Neural cell (in vitro differentiated cells): ENCODE measurements at regions not wholly inside any gene's neighbourhood (a gene's known extent, or its start where the extent isn't known, plus 50 kb on each side); places are given as distances from the start of the nearest gene placed in this dataset.

Experiments
- H2AFZ ChIP-seq: fragments of 200-600, 300-800 bp; sonication (generic), shearing (Covaris generic); 2 replicates; pipeline ENCODE4 v1.6.0; 2014; ENCODE audit warnings: low read depth, mild to moderate bottlenecking, antibody characterized with exemption, low read length, moderate library complexity
- H3F3A ChIP-seq: fragments of 200-600 bp; shearing (Covaris generic); 2 replicates; pipeline ENCODE4 v1.6.1; 2016; ENCODE audit warnings: mild to moderate bottlenecking, moderate library complexity, mixed read lengths, antibody characterized with exemption, low read length; ENCODE audit not compliant: insufficient read depth, poor library complexity, severe bottlenecking
- H3K27ac ChIP-seq: fragments of 200-600, 300-800 bp; sonication (generic), shearing (Covaris generic); 2 replicates; pipeline ENCODE4 v1.5.1; 2014; ENCODE audit warnings: mild to moderate bottlenecking, low read length, moderate library complexity
- H3K27me3 ChIP-seq: fragments of 300-800, 200-600 bp; sonication (generic), shearing (Covaris generic); 2 replicates; pipeline ENCODE4 v1.6.0; 2014; ENCODE audit warnings: mild to moderate bottlenecking, low read depth, low read length, moderate library complexity; ENCODE audit not compliant: insufficient read depth
- H3K36me3 ChIP-seq: fragments of 300-800, 200-600 bp; sonication (generic), shearing (Covaris generic); 2 replicates; pipeline ENCODE4 v1.5.1; 2014; ENCODE audit warnings: mild to moderate bottlenecking, antibody characterized with exemption, low read length, moderate library complexity; ENCODE audit not compliant: insufficient read depth
- H3K4me2 ChIP-seq: fragments of 300-800, 200-600 bp; sonication (generic), shearing (Covaris generic); 2 replicates; pipeline ENCODE4 v1.6.0; 2014; ENCODE audit warnings: mild to moderate bottlenecking, low read length
- H3K4me3 ChIP-seq: fragments of 300-800, 200-600 bp; sonication (generic), shearing (Covaris generic); 2 replicates; pipeline ENCODE4 v1.5.1; 2014; ENCODE audit warnings: mild to moderate bottlenecking, low read length, moderate library complexity
- H3K79me2 ChIP-seq: fragments of 200-600 bp; shearing (Covaris generic); replicated peaks from 2 replicates; pipeline ENCODE4 v1.6.0; 2014; ENCODE audit warnings: mild to moderate bottlenecking, low read length, moderate library complexity; ENCODE audit not compliant: insufficient read depth
- H3K9ac ChIP-seq: fragments of 300-800, 200-600 bp; sonication (generic), shearing (Covaris generic); 2 replicates; pipeline ENCODE4 v1.6.1; 2016; ENCODE audit warnings: mild to moderate bottlenecking, low read length, mixed read lengths
- H3K9me2 ChIP-seq: fragments of 200-600 bp; shearing (Covaris generic); 2 replicates; pipeline ENCODE4 v1.6.1; 2016; ENCODE audit warnings: mild to moderate bottlenecking, low read length, mixed read lengths; ENCODE audit not compliant: insufficient read depth
- H3K9me3 ChIP-seq: fragments of 200-600, 300-800 bp; sonication (generic), shearing (Covaris generic); 2 replicates; pipeline ENCODE4 v1.6.1; 2016; ENCODE audit warnings: mild to moderate bottlenecking, mixed run types, low read length, moderate library complexity, mixed read lengths
- H4K20me1 ChIP-seq: fragments of 200-600 bp; shearing (Covaris generic); 2 replicates; pipeline ENCODE4 v1.6.1; 2016; ENCODE audit warnings: mild to moderate bottlenecking, mixed run types; ENCODE audit not compliant: insufficient read depth
- EP300 ChIP-seq: fragments of 450-650 bp; conservative IDR thresholded peaks from 2 replicates; pipeline ENCODE4 v1.6.1; 2014; ENCODE audit warnings: antibody characterized with exemption, mild to moderate bottlenecking, moderate library complexity; ENCODE audit not compliant: poor library complexity, severe bottlenecking
- EZH2 ChIP-seq: fragments of 200-600, 300-800 bp; shearing (Covaris generic), sonication (generic); IDR thresholded peaks from 2 replicates; pipeline ENCODE4 v1.6.1; 2014; ENCODE audit warnings: antibody characterized with exemption, low read length, borderline replicate concordance, mild to moderate bottlenecking; ENCODE audit not compliant: insufficient read depth, poor library complexity, severe bottlenecking
- MXI1 ChIP-seq: fragments of 450-650 bp; conservative IDR thresholded peaks from 2 replicates; pipeline ENCODE4 v1.6.1; 2014; ENCODE audit warnings: antibody characterized with exemption, mild to moderate bottlenecking; ENCODE audit not compliant: poor library complexity, severe bottlenecking
- POLR2AphosphoS5 ChIP-seq: IDR thresholded peaks from 2 replicates; pipeline ENCODE4 v1.6.1; 2012
- RAD21 ChIP-seq: fragments of 450-650 bp; conservative IDR thresholded peaks from 2 replicates; pipeline ENCODE4 v1.6.1; 2014; ENCODE audit warnings: antibody characterized with exemption, mild to moderate bottlenecking, moderate library complexity
- SMC3 ChIP-seq: fragments of 450-650 bp; conservative IDR thresholded peaks from 2 replicates; pipeline ENCODE4 v1.6.1; 2014; ENCODE audit warnings: antibody characterized with exemption, mild to moderate bottlenecking, moderate library complexity; ENCODE audit not compliant: poor library complexity
- TAF1 ChIP-seq: IDR thresholded peaks from 2 replicates; pipeline ENCODE4 v1.6.1; 2012; ENCODE audit warnings: low read depth
- TF ChIP-seq, protein P1 (sequence below): IDR thresholded peaks from 2 replicates; pipeline ENCODE4 v1.6.1; 2012; ENCODE audit warnings: borderline replicate concordance
- TF ChIP-seq, protein P2 (sequence below): fragments of 450-650 bp; IDR thresholded peaks from 2 replicates; pipeline ENCODE4 v1.5.1; 2014; ENCODE audit warnings: antibody characterized with exemption, mild to moderate bottlenecking, moderate library complexity; ENCODE audit not compliant: poor library complexity, severe bottlenecking

DNA sequence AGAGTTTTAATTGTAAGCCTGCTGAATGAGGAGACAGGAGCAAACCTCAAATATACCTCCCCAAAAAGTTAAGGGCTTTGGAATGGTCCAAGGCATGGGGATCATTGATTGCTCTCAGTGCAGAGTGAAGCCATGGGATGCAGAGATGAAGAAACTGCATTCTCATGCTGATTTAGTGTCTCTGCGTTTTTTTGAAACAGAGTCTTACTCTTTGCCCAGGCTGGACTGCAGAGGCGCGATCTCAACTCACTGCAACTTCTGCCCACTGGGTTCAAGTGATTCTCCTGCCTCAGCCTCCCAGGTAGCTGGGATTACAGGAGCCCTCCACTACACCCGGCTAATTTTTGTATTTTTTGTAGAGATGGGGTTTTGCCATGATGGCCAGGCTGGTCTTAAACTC is 99.3 kb upstream of the ETV3 start:
- no peaks in the 10 kb centered on the region for H3K9me3 ChIP-seq
- H3K27ac ChIP-seq = no peak overlapping the region
- no peaks in the 10 kb centered on the region for H3K79me2 ChIP-seq
- H3F3A ChIP-seq = no peaks in the 10 kb centered on the region
- no peaks in the 10 kb centered on the region for H3K36me3 ChIP-seq
- no peaks in the 10 kb centered on the region for H3K9me2 ChIP-seq
- H3K27me3 ChIP-seq = no peaks in the 10 kb centered on the region
- H2AFZ ChIP-seq = no peak overlapping the region
- no peak overlapping the region for H3K4me2 ChIP-seq
- TF ChIP-seq, protein P1, sequence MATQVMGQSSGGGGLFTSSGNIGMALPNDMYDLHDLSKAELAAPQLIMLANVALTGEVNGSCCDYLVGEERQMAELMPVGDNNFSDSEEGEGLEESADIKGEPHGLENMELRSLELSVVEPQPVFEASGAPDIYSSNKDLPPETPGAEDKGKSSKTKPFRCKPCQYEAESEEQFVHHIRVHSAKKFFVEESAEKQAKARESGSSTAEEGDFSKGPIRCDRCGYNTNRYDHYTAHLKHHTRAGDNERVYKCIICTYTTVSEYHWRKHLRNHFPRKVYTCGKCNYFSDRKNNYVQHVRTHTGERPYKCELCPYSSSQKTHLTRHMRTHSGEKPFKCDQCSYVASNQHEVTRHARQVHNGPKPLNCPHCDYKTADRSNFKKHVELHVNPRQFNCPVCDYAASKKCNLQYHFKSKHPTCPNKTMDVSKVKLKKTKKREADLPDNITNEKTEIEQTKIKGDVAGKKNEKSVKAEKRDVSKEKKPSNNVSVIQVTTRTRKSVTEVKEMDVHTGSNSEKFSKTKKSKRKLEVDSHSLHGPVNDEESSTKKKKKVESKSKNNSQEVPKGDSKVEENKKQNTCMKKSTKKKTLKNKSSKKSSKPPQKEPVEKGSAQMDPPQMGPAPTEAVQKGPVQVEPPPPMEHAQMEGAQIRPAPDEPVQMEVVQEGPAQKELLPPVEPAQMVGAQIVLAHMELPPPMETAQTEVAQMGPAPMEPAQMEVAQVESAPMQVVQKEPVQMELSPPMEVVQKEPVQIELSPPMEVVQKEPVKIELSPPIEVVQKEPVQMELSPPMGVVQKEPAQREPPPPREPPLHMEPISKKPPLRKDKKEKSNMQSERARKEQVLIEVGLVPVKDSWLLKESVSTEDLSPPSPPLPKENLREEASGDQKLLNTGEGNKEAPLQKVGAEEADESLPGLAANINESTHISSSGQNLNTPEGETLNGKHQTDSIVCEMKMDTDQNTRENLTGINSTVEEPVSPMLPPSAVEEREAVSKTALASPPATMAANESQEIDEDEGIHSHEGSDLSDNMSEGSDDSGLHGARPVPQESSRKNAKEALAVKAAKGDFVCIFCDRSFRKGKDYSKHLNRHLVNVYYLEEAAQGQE = no peak
- TF ChIP-seq, protein P2, sequence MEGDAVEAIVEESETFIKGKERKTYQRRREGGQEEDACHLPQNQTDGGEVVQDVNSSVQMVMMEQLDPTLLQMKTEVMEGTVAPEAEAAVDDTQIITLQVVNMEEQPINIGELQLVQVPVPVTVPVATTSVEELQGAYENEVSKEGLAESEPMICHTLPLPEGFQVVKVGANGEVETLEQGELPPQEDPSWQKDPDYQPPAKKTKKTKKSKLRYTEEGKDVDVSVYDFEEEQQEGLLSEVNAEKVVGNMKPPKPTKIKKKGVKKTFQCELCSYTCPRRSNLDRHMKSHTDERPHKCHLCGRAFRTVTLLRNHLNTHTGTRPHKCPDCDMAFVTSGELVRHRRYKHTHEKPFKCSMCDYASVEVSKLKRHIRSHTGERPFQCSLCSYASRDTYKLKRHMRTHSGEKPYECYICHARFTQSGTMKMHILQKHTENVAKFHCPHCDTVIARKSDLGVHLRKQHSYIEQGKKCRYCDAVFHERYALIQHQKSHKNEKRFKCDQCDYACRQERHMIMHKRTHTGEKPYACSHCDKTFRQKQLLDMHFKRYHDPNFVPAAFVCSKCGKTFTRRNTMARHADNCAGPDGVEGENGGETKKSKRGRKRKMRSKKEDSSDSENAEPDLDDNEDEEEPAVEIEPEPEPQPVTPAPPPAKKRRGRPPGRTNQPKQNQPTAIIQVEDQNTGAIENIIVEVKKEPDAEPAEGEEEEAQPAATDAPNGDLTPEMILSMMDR = no peak
- TF ChIP-seq EP300 (no peak), EZH2 (no peak), TAF1 (no peak), MXI1 (no peak), SMC3 (no peak), RAD21 (no peak), POLR2AphosphoS5 (no peak)
- H3K9ac ChIP-seq = no peak overlapping the region
- no peak overlapping the region for H3K4me3 ChIP-seq
- no peaks in the 10 kb centered on the region for H4K20me1 ChIP-seq

- Histone ChIP-seq H4K20me1 (no peaks in the 10 kb centered on the region), H3K36me3 (no peaks in the 10 kb centered on the region), H3K27me3 (no peaks in the 10 kb centered on the region), H3K9ac (no peak overlapping the region), H3K9me3 (no peaks in the 10 kb centered on the region), H3K27ac (no peak overlapping the region), H2AFZ (no peak overlapping the region), H3K9me2 (no peaks in the 10 kb centered on the region), H3F3A (no peaks in the 10 kb centered on the region), H3K79me2 (no peaks in the 10 kb centered on the region), H3K4me3 (no peak overlapping the region), H3K4me2 (no peak overlapping the region)
- TF ChIP-seq TAF1 (no peak), RAD21 (no peak), EP300 (no peak), MXI1 (no peak), POLR2AphosphoS5 (no peak), EZH2 (no peak), SMC3 (no peak)
- TF ChIP-seq, protein P2 = no peak
- TF ChIP-seq, protein P1 = no peak
Measured at GRCh38 chr1:157236072-157236471, 97.9 kb upstream of the ETV3 start.
